GM13977 (cell line): ENCODE measurements at regions not wholly inside any gene's neighbourhood (a gene's known extent, or its start where the extent isn't known, plus 50 kb on each side); places are given as distances from the start of the nearest gene placed in this dataset.

ENCODE experiments used
- DNase-seq: peaks from one replicate; pipeline ENCODE4 v3.0.0; 2012; ENCODE audit warnings: low spot score
- CTCF ChIP-seq: IDR thresholded peaks from 2 replicates; pipeline ENCODE4 v1.5.1; 2012; ENCODE audit warnings: mild to moderate bottlenecking, control low read depth; ENCODE audit not compliant: insufficient read depth; ENCODE audit errors: extremely low read depth, missing control alignments
- in situ Hi-C: fragments of 300-500 bp; cut with MboI; formaldehyde crosslinking; loops from one replicate; pipeline ENCODE4 v1.12.0; 2022; ENCODE audit warnings: low sequenced_read_pairs, low pct_unique_long_range_greater_than_20kb, mixed read lengths, inconsistent platforms; ENCODE audit not compliant: unreplicated experiment

- in situ Hi-C loops: no loop called here
Observed at GRCh38 chr5:77853353-77853907, 77.3 kb upstream of the TBCA start.

DNA sequence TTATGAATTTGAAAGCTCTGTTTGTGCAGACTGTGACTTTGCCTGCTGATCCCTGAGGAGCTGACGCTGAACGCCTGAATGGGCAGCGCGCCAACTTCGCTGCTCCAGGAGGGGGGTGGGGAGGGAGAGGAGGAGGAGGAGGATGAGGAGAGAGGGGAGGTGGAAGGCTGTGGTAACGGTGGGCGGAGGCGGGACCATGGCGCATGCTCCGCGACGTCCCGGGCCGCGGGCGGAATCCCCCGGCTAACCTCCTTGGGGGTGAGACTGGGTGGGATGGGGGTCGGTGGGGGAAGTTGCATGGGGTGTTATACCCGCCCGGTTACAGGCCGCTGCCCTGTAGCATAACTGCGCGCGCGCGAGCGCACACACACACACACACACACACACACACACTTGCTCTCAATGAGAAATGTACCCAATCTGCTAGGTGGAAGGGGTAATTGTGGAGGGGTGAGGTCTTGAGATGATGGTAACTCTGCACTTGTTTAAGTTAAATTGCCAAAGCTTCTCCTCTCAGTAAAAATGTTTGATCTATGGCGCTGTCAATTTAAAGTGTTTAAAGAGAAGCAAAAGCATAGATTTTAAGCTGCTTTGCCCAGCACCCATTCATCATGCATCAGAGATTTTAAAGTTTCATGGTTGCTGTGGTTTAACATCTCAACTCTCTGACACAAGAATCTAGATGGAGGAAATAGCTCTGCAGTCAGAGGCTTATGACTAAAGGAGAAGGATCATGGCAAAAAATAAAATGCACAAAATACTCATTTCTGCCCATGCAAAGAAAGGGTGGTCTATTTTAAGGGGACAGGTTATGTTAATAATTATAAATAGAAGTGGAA lies 76.6 kb upstream of the TBCA start:
- in situ Hi-C loops: no loop called here
- DNase-seq: peak; percentile 91
- no peak for TF ChIP-seq CTCF

More at GRCh38 chr5:77853353-77853907, 77.3 kb upstream of the TBCA start:
- no peak for TF ChIP-seq CTCF
- no peak for DNase-seq

- DNase-seq: peak; percentile 40
- in situ Hi-C loops: no loop called here
- no peak for TF ChIP-seq CTCF
Observed at GRCh38 chr5:77852068-77852513, 76.0 kb upstream of the TBCA start.

- in situ Hi-C loops: no loop called here
- DNase-seq: peak; percentile 78
- no peak for TF ChIP-seq CTCF
Observed at GRCh38 chr5:77851176-77852067, 75.3 kb upstream of the TBCA start.

DNA sequence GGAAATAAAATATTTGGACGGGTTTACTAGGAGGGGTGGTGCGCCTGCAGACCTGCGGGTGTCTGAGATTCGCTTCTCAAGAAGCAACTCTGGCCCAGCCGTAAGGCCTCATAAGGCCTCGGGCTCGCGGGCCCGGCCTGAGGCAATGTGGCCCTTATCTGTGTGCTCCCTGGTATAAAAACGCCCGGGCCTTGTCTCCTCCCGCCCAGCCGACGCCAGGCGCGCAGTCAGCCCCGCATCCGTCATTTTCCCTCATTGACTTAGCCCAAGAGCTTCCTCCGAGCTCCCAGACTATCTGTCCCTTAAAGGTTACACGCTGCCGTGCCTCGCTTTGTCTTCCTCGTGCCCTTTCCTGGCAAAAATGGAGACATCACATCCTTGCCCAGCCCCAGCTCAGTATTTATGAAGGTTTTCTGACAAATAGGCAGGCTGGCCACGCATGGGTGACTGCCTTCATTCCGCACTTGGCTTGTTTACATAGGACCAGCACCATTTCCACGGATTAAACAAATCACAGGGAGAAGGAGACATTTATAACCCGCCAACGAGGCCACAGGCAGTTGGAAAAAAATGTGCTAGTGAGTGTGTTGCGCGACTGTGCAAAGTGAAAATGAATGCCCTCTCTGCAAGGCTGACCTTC lies 74.5 kb upstream of the TBCA start:
- TF ChIP-seq CTCF: no peak
- in situ Hi-C loops: no loop called here
- DNase-seq: no peak

- DNase-seq: no peak
- TF ChIP-seq CTCF: no peak
- in situ Hi-C loops: no loop called here
Observed at GRCh38 chr5:77849308-77849900, 73.3 kb upstream of the TBCA start.
